ENCODE measurements at regions not wholly inside any gene's neighbourhood (a gene's known extent, or its start where the extent isn't known, plus 50 kb on each side); places are given as distances from the start of the nearest gene placed in this dataset.

DNA sequence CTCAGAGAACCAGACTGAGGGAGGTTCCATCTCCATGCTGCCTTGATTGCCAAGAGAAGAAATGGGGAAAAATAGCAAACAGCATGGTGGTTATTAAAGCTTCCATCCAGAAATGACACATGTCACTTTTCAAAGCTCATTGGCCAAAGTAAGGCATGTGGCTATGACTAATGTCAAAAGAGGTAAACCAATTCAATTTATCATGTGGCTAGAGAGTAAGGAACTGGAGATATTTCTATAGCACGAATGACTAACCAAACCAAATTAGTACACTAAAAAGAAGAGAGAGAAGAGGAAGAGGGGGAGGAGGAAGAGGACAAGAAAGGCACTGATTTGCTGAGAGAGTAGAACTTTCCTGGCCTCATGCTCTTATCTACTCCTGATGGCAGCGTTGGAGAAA, 115.2 kb upstream of the SLC6A11 start:
- TF ChIP-seq, protein P1, sequence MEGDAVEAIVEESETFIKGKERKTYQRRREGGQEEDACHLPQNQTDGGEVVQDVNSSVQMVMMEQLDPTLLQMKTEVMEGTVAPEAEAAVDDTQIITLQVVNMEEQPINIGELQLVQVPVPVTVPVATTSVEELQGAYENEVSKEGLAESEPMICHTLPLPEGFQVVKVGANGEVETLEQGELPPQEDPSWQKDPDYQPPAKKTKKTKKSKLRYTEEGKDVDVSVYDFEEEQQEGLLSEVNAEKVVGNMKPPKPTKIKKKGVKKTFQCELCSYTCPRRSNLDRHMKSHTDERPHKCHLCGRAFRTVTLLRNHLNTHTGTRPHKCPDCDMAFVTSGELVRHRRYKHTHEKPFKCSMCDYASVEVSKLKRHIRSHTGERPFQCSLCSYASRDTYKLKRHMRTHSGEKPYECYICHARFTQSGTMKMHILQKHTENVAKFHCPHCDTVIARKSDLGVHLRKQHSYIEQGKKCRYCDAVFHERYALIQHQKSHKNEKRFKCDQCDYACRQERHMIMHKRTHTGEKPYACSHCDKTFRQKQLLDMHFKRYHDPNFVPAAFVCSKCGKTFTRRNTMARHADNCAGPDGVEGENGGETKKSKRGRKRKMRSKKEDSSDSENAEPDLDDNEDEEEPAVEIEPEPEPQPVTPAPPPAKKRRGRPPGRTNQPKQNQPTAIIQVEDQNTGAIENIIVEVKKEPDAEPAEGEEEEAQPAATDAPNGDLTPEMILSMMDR (IDR thresholded peaks at IDR 0.05; ENCODE audit: insufficient read depth, low read length, poor library complexity, severe bottlenecking): no peak
- TF ChIP-seq EZH2phosphoT487 (conservative IDR thresholded peaks at IDR 0.05; ENCODE audit: low read length): no peak

Data from SU-DHL-6 (cell line).